ENCODE measurements at regions not wholly inside any gene's neighbourhood (a gene's known extent, or its start where the extent isn't known, plus 50 kb on each side); places are given as distances from the start of the nearest gene placed in this dataset.

DNA sequence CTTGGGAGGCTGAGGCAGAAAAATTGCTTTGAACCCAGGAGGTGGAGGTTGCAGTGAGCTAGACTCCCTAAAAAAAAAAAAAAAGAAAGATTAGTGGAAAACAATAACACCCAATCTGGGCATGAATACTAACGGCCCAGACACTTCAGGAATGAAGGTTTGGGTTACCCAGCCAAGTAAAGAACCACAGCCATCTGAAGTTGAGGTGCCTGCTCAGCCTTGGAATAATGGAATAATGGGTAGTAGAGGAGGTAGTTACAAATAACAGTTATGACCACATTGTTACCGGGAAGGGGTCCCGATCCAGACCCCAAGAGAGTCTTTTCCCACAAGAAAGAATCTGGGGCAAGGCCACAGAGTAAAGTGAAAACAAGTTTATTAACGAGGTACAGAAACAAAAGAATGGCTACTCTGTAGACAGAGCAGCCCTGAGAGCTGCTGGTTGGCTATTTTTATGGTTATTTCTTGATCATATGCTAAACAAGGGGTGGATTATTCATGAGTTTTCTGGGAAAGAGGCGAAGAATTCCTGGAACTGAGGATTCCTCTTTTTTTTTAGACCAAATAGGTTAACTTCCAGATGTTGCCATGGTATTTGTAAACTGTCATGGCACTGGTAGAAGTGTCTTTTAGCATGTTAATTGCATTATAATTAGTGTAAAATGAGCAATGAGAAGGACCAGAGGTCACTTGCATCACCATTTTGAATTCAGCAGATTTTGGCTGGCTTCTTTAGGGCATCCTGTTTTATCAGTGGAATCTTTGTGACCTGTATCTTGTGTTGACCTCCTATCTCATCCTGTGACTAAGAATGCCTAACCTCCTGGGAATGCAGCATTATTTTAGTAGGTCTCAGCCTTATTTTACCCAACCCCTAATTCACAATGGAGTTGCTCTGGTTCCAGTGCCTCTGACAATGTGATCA is 96.2 kb upstream of the HAAO start:
- no peak overlapping the region for H3K27ac ChIP-seq
- TF ChIP-seq CTCF (conservative IDR thresholded peaks at IDR 0.05; ENCODE audit: low read depth) = no peak
- no peak for DNase-seq (ENCODE audit: low spot score)
- CTCF ChIA-PET = no interaction called here
- POLR2A ChIA-PET (ENCODE audit: low non-redundant PET) = no interaction called here

DNA sequence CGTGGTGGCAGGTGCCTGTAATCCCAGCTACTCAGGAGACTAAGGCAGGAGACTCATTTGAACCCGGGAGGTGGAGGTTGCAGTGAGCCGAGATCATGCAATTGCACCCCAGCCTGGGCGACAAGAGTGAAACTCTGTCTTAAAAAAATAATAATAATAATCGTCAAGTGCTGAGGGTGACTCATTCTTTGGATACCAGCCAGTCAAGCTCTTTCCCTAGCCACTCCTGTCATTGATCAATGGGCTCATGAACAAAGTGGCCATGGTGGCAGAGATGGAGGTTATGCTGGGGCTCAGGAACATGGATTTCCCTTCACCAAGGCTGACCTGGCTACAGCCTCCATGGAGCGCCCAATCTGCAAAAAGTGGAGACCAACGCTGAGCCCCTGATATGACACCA is 94.5 kb upstream of the HAAO start:
- DNase-seq (ENCODE audit: low spot score) = no peak
- POLR2A ChIA-PET (ENCODE audit: low non-redundant PET) = no interaction called here
- no peak overlapping the region for H3K27ac ChIP-seq
- no peak for TF ChIP-seq CTCF (conservative IDR thresholded peaks at IDR 0.05; ENCODE audit: low read depth)
- CTCF ChIA-PET = interaction anchor here (0.5 kb wide), 1 partner anchor 156 kb away, joined by 3 read pairs; no protein-coding TSS in a partner anchor

- ChIA-PET POLR2A (ENCODE audit: low non-redundant PET) (no interaction called here), CTCF (interaction anchor here (1.5 kb wide), 1 partner anchor 24 kb away, joined by 4 read pairs; no protein-coding TSS in a partner anchor)
- no peak for TF ChIP-seq CTCF (conservative IDR thresholded peaks at IDR 0.05; ENCODE audit: low read depth)
- H3K27ac ChIP-seq = no peak overlapping the region
- no peak for DNase-seq (ENCODE audit: low spot score)
Observed at GRCh38 chr2:42882756-42883155, 90.4 kb upstream of the HAAO start.

DNA sequence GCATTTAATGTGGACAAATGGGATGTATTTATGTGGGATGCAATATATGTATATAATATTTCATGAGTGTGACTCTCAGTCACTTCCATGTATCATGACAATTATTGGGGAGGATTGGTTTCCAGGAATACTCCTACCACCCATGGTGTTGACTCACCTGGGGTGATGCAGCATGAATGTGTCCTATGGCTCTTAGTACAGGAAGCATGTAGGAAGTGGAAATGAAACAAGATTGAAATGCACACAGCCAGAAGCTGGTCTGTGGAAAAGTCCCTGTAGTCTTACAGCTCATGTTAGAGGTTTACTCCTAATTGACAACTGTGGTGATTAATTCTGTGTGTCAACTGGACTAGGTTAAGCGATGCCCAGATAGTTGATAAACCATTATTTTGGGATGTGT is 89.3 kb upstream of the HAAO start:
- POLR2A ChIA-PET (ENCODE audit: low non-redundant PET) = no interaction called here
- no peak overlapping the region for H3K27ac ChIP-seq
- DNase-seq (ENCODE audit: low spot score) = peak; percentile 46
- no peak for TF ChIP-seq CTCF (conservative IDR thresholded peaks at IDR 0.05; ENCODE audit: low read depth)
- CTCF ChIA-PET = interaction anchor here (0.5 to 1.5 kb wide), 2 partner anchors 23 to 655 kb away, joined by 3 to 4 read pairs; no protein-coding TSS in a partner anchor

- POLR2A ChIA-PET (ENCODE audit: low non-redundant PET) = no interaction called here
- CTCF ChIA-PET = interaction anchor here (0.5 to 1.5 kb wide), 2 partner anchors 22 to 655 kb away, joined by 3 to 4 read pairs; no protein-coding TSS in a partner anchor
- peak overlapping the region; percentile 24; the same call in 1 of the 2 replicates for H3K27ac ChIP-seq
- TF ChIP-seq CTCF (conservative IDR thresholded peaks at IDR 0.05; ENCODE audit: low read depth) = no peak
- DNase-seq (ENCODE audit: low spot score) = no peak
Observed at GRCh38 chr2:42880738-42881690, 88.6 kb upstream of the HAAO start.

Measured in RWPE1 (cell line).